ENCODE measurements at regions not wholly inside any gene's neighbourhood (a gene's known extent, or its start where the extent isn't known, plus 50 kb on each side); places are given as distances from the start of the nearest gene placed in this dataset.
"Not testable (repeated sequence)": the region's sequence is repeated elsewhere in the genome, so short reads cannot be mapped to it uniquely, and the experiment has no call there.

GRCh38 chr5:174922955-174923354 is 198.6 kb downstream of the MSX2 start:
- H3K4me3 ChIP-seq (ENCODE audit: low read depth, low read length) = no peak overlapping the region
- no peaks in the 10 kb centered on the region for H3K36me3 ChIP-seq
- peaks cover 74% of the 10 kb centered on the region for H3K27me3 ChIP-seq (ENCODE audit: insufficient read depth, low read depth, severe bottlenecking)
- no peak for DNase-seq
- no peak overlapping the region for H3K27ac ChIP-seq
- TF ChIP-seq CTCF (IDR thresholded peaks at IDR 0.05; ENCODE audit: low read depth, low read length) = no peak
- no peaks in the 10 kb centered on the region for H3K9me3 ChIP-seq (ENCODE audit: severe bottlenecking)

- H3K27ac ChIP-seq = no peak overlapping the region
- H3K4me3 ChIP-seq (ENCODE audit: low read depth, low read length) = no peak overlapping the region
- DNase-seq = no peak
- peaks cover 73% of the 10 kb centered on the region for H3K27me3 ChIP-seq (ENCODE audit: insufficient read depth, low read depth, severe bottlenecking)
- TF ChIP-seq CTCF (IDR thresholded peaks at IDR 0.05; ENCODE audit: low read depth, low read length) = no peak
- H3K9me3 ChIP-seq (ENCODE audit: severe bottlenecking) = no peaks in the 10 kb centered on the region
- H3K36me3 ChIP-seq = no peaks in the 10 kb centered on the region
Observed at GRCh38 chr5:174920906-174921550, 196.6 kb downstream of the MSX2 start.

GRCh38 chr5:174919351-174919750 is 195.0 kb downstream of the MSX2 start:
- DNase-seq = no peak
- H3K27ac ChIP-seq = no peak overlapping the region
- no peak for TF ChIP-seq CTCF (IDR thresholded peaks at IDR 0.05; ENCODE audit: low read depth, low read length)
- H3K27me3 ChIP-seq (ENCODE audit: insufficient read depth, low read depth, severe bottlenecking) = peaks cover 79% of the 10 kb centered on the region
- H3K4me3 ChIP-seq (ENCODE audit: low read depth, low read length) = no peak overlapping the region
- H3K36me3 ChIP-seq = no peaks in the 10 kb centered on the region
- no peaks in the 10 kb centered on the region for H3K9me3 ChIP-seq (ENCODE audit: severe bottlenecking)

GRCh38 chr5:174918655-174919054 is 194.3 kb downstream of the MSX2 start:
- H3K36me3 ChIP-seq = no peaks in the 10 kb centered on the region

GRCh38 chr5:174917976-174918554 is 193.7 kb downstream of the MSX2 start:
- Histone ChIP-seq H3K27ac (no peak overlapping the region), H3K27me3 (ENCODE audit: insufficient read depth, low read depth, severe bottlenecking) (peaks cover 73% of the 10 kb centered on the region), H3K9me3 (ENCODE audit: severe bottlenecking) (no peaks in the 10 kb centered on the region), H3K36me3 (no peaks in the 10 kb centered on the region), H3K4me3 (ENCODE audit: low read depth, low read length) (no peak overlapping the region)
- TF ChIP-seq CTCF (IDR thresholded peaks at IDR 0.05; ENCODE audit: low read depth, low read length) = no peak
- DNase-seq = no peak

More at GRCh38 chr5:174918655-174919054, 194.3 kb downstream of the MSX2 start:
- no peak overlapping the region for H3K27ac ChIP-seq
- H3K4me3 ChIP-seq (ENCODE audit: low read depth, low read length) = no peak overlapping the region
- H3K27me3 ChIP-seq (ENCODE audit: insufficient read depth, low read depth, severe bottlenecking) = peaks cover 76% of the 10 kb centered on the region
- DNase-seq = no peak
- no peaks in the 10 kb centered on the region for H3K9me3 ChIP-seq (ENCODE audit: severe bottlenecking)
- TF ChIP-seq CTCF (IDR thresholded peaks at IDR 0.05; ENCODE audit: low read depth, low read length) = no peak

- not testable (repeated sequence) for H3K4me3 ChIP-seq (ENCODE audit: low read depth, low read length); H3K36me3 ChIP-seq; H3K9me3 ChIP-seq (ENCODE audit: severe bottlenecking); H3K27ac ChIP-seq; DNase-seq
- peaks cover 67% of the 10 kb centered on the region for H3K27me3 ChIP-seq (ENCODE audit: insufficient read depth, low read depth, severe bottlenecking)
Observed at GRCh38 chr5:174917435-174917834, 193.1 kb downstream of the MSX2 start.

GRCh38 chr5:174916924-174917323 is 192.5 kb downstream of the MSX2 start:
- not testable (repeated sequence) for H3K9me3 ChIP-seq (ENCODE audit: severe bottlenecking); H3K36me3 ChIP-seq; DNase-seq; H3K27ac ChIP-seq; H3K4me3 ChIP-seq (ENCODE audit: low read depth, low read length)
- H3K27me3 ChIP-seq (ENCODE audit: insufficient read depth, low read depth, severe bottlenecking) = peaks cover 62% of the 10 kb centered on the region
